Ishikawa (cell line): ENCODE measurements at regions not wholly inside any gene's neighbourhood (a gene's known extent, or its start where the extent isn't known, plus 50 kb on each side); places are given as distances from the start of the nearest gene placed in this dataset.
A peak's percentile ranks its signal among the peaks of the same experiment; 100 is the strongest.

Experiments used
- CEBPB ChIP-seq: IDR thresholded peaks from 2 replicates; pipeline ENCODE4 v1.6.1; 2012
- CREB1 ChIP-seq: IDR thresholded peaks from 2 replicates; pipeline ENCODE4 v1.6.1; 2012; ENCODE audit warnings: low read depth
- EGR1 ChIP-seq: IDR thresholded peaks from 2 replicates; pipeline ENCODE4 v1.6.1; 2012
- EP300 ChIP-seq: IDR thresholded peaks from 2 replicates; pipeline ENCODE4 v1.6.1; 2012; ENCODE audit warnings: borderline replicate concordance
- FOXM1 ChIP-seq: IDR thresholded peaks from 2 replicates; pipeline ENCODE4 v1.6.1; 2012; ENCODE audit warnings: low read depth, borderline replicate concordance
- NFIC ChIP-seq: IDR thresholded peaks from 2 replicates; pipeline ENCODE4 v1.6.1; 2012
- RAD21 ChIP-seq: IDR thresholded peaks from 2 replicates; pipeline ENCODE4 v1.6.1; 2012; ENCODE audit warnings: low read depth
- TAF1 ChIP-seq: IDR thresholded peaks from 2 replicates; pipeline ENCODE4 v1.6.1; 2012; ENCODE audit warnings: low read depth, mild to moderate bottlenecking
- TCF12 ChIP-seq: IDR thresholded peaks from 2 replicates; pipeline ENCODE4 v1.6.1; 2012; ENCODE audit warnings: low read depth
- TEAD4 ChIP-seq: IDR thresholded peaks from 2 replicates; pipeline ENCODE4 v1.6.1; 2012
- YY1 ChIP-seq: IDR thresholded peaks from 2 replicates; pipeline ENCODE4 v1.6.1; 2012; ENCODE audit warnings: low read depth
- ZBTB7A ChIP-seq: IDR thresholded peaks from 2 replicates; pipeline ENCODE4 v1.6.1; 2012; ENCODE audit warnings: low read depth
- TF ChIP-seq, protein P1 (sequence below): IDR thresholded peaks from 2 replicates; pipeline ENCODE4 v1.6.1; 2012; ENCODE audit warnings: low read depth, mild to moderate bottlenecking
- TF ChIP-seq, protein P2 (sequence below): IDR thresholded peaks from 2 replicates; pipeline ENCODE4 v1.6.1; 2012
- TF ChIP-seq, protein P3 (sequence below): IDR thresholded peaks from 2 replicates; pipeline ENCODE4 v1.6.1; 2012

DNA sequence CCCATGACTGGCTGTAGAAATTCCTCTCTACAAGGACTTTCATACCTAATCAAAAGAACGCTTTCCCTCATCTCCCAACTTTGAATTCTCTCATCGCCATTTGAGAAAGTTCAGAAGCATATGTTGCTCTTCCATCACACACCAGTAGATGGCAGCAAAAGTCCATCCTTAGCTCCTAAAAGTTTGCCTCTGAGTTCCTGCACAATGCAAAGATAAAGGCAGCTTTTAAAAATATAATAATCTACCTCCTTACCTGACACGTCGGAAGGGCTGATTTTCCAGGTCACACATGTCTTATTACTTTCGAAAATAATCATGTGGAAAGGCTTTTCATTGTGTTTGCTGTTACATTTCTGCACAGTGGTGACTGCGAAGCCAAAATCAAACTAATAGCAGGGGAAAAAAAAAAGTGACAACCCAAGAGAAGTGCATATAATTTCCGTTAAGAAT lies 456.7 kb upstream of the SEL1L start:
- TF ChIP-seq TCF12 (no peak), TEAD4 (no peak), FOXM1 (no peak), RAD21 (peak; percentile 75)

DNA sequence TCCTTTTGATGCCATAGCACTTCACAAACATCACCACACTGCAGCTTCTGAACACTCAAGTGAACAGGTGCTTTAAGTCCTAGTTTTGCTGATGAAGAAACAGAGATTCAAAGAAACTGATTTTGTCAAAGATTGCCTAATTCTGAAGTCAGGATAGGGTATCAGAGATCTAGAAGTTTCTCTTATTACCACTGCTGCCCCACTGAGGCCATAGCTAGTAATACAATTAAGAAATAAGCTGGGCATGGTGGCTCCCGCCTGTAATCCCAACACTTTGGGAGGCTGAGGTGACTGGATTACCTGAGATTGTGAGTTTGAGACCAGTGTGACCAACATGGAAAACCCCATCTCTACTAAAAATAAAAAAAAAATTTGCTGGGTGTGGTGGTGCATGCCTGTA lies 458.3 kb upstream of the SEL1L start:
- TF ChIP-seq EGR1 = no peak
- TF ChIP-seq CREB1 = no peak
- no peak for TF ChIP-seq NFIC
- TF ChIP-seq, protein P1, sequence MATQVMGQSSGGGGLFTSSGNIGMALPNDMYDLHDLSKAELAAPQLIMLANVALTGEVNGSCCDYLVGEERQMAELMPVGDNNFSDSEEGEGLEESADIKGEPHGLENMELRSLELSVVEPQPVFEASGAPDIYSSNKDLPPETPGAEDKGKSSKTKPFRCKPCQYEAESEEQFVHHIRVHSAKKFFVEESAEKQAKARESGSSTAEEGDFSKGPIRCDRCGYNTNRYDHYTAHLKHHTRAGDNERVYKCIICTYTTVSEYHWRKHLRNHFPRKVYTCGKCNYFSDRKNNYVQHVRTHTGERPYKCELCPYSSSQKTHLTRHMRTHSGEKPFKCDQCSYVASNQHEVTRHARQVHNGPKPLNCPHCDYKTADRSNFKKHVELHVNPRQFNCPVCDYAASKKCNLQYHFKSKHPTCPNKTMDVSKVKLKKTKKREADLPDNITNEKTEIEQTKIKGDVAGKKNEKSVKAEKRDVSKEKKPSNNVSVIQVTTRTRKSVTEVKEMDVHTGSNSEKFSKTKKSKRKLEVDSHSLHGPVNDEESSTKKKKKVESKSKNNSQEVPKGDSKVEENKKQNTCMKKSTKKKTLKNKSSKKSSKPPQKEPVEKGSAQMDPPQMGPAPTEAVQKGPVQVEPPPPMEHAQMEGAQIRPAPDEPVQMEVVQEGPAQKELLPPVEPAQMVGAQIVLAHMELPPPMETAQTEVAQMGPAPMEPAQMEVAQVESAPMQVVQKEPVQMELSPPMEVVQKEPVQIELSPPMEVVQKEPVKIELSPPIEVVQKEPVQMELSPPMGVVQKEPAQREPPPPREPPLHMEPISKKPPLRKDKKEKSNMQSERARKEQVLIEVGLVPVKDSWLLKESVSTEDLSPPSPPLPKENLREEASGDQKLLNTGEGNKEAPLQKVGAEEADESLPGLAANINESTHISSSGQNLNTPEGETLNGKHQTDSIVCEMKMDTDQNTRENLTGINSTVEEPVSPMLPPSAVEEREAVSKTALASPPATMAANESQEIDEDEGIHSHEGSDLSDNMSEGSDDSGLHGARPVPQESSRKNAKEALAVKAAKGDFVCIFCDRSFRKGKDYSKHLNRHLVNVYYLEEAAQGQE = no peak
- TF ChIP-seq CEBPB = no peak
- TF ChIP-seq TCF12 = no peak

DNA sequence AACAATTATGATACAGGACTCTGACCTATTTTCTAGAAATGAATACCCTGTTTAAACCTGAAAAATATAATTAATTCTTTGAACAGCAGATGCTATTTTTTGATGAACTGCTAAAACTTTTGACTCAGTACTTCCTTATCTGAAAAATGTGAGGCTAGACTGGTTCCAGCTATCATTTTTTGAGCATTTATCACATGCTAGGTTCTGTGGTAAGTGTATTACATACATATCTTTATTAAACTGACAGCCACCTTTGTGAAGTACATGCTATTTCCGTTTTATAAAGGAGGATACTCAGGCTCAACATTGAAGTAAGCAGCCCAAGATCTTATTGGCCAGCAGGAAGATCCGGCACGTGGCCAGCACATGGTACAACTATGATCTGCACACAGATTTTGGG lies 459.8 kb upstream of the SEL1L start:
- TF ChIP-seq, protein P2, sequence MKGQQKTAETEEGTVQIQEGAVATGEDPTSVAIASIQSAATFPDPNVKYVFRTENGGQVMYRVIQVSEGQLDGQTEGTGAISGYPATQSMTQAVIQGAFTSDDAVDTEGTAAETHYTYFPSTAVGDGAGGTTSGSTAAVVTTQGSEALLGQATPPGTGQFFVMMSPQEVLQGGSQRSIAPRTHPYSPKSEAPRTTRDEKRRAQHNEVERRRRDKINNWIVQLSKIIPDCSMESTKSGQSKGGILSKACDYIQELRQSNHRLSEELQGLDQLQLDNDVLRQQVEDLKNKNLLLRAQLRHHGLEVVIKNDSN = no peak
- TF ChIP-seq FOXM1 = no peak
- no peak for TF ChIP-seq TEAD4
- TF ChIP-seq, protein P3, sequence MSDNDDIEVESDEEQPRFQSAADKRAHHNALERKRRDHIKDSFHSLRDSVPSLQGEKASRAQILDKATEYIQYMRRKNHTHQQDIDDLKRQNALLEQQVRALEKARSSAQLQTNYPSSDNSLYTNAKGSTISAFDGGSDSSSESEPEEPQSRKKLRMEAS = no peak
- no peak for TF ChIP-seq EP300
- no peak for TF ChIP-seq CREB1
- no peak for TF ChIP-seq EGR1
- TF ChIP-seq, protein P1 = no peak
- no peak for TF ChIP-seq YY1
- TF ChIP-seq CEBPB = no peak

DNA sequence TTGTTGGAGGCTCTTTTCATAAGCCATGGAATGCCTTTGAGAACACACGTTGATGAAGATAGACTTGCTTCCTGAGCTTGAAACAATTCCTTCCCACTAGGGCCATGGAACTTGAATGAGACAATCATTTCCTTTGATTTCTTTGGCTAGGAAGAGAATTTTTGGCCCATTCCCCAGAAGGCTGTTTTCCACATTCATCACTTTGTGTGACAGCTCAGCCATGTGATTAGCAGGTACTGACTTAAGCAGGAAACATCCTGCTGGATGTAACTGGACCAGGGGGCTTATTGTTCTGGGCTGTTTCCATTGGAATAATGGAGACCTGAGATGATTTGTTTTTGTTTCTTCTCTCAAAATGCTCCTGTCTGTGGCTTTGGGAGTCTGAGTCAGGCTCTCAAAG lies 469.8 kb upstream of the SEL1L start:
- TF ChIP-seq ZBTB7A (no peak), CREB1 (no peak), NFIC (no peak), YY1 (no peak), TCF12 (no peak), EGR1 (no peak), TEAD4 (no peak), RAD21 (no peak), EP300 (no peak), CEBPB (no peak), FOXM1 (no peak), TAF1 (no peak)
- TF ChIP-seq, protein P2 = no peak
- TF ChIP-seq, protein P3 = no peak
- TF ChIP-seq, protein P1 = no peak

DNA sequence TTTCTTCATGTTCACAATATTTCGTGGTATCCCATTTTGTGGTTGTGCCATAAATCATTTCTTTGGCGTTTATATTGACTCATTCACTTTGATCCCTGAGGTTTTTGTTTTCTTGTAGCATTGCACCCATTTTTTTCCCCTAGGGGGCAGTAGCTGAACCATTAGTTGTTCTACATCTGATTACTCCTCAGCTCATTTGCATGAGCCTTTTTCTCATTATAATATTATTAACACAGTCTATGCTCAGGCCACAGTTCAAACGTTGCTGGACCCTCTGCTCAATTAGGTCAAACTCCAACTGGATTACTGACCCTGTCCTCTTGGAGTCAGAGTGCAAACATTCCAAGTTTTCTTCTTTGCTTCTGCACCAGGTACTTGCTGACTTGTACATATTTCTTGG lies 475.4 kb upstream of the SEL1L start:
- TF ChIP-seq FOXM1 (no peak), NFIC (no peak), RAD21 (no peak)

DNA sequence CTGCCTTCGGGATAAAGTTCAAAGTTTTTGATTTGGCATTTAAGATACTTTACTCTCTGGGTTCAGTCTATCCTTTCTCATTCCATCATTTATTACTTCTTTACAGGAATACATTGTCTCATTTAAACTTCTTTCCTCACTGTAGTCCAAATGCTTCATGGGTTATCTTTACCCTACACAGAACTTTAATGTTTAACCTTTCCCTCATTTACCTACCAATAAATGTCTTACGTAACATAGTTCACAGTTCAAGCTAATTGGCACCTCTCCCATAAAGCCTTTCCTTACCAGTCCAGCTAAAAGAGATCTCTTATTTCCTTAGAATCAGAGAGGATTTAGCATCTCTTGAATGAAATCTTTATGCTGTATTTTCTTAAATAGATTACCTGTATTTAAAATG lies 476.3 kb upstream of the SEL1L start:
- TF ChIP-seq YY1 (no peak), CEBPB (no peak), CREB1 (no peak), TEAD4 (no peak), EP300 (no peak), FOXM1 (no peak)
